ENCODE measurements at regions not wholly inside any gene's neighbourhood (a gene's known extent, or its start where the extent isn't known, plus 50 kb on each side); places are given as distances from the start of the nearest gene placed in this dataset.

- no peak for TF ChIP-seq ZBTB40 (IDR thresholded peaks at IDR 0.05; ENCODE audit: borderline replicate concordance)
- TF ChIP-seq RCOR1 (conservative IDR thresholded peaks at IDR 0.05; ENCODE audit: low read depth, low read length) = no peak
- TF ChIP-seq PAX8 (IDR thresholded peaks at IDR 0.05) = no peak
- TF ChIP-seq SREBF1 (IDR thresholded peaks at IDR 0.05; ENCODE audit: low read length) = no peak
- TF ChIP-seq HDAC6 (IDR thresholded peaks at IDR 0.05; ENCODE audit: unreplicated experiment) = no peak
- TF ChIP-seq SMAD5 (IDR thresholded peaks at IDR 0.05; ENCODE audit: low read depth) = no peak
Measured at GRCh38 chr5:91495699-91496098, 112.6 kb upstream of the ARRDC3 start (continued).

- Histone ChIP-seq H3K27ac (ENCODE audit: control insufficient read depth, insufficient read depth) (no peak overlapping the region), H3K9me3 (replicated peaks; ENCODE audit: control insufficient read depth, insufficient read depth, low read length) (no peaks in the 10 kb centered on the region), H3K36me3 (ENCODE audit: control insufficient read depth in 2 of 2, insufficient read depth in 2 of 2, low read length in 1 of 2) (no peaks in the 10 kb centered on the region), H3K9ac (ENCODE audit: control insufficient read depth, insufficient read depth, low read length) (no peak overlapping the region), H3K79me2 (ENCODE audit: control insufficient read depth, insufficient read depth, low read length) (no peaks in the 10 kb centered on the region), H3K4me1 (ENCODE audit: control insufficient read depth, insufficient read depth, low read length) (no peaks in the 10 kb centered on the region; the same call in 1 of the 2 replicates), H3K4me3 (no peak overlapping the region), H2AFZ (ENCODE audit: control insufficient read depth, low read depth, low read length) (no peak overlapping the region), H3K4me2 (ENCODE audit: control insufficient read depth, insufficient read depth) (no peak overlapping the region), H3K27me3 (replicated peaks in 1 of 2; ENCODE audit: control insufficient read depth in 2 of 2, insufficient read depth in 2 of 2, low read length in 1 of 2) (no peaks in the 10 kb centered on the region), H4K20me1 (ENCODE audit: control insufficient read depth, insufficient read depth) (no peaks in the 10 kb centered on the region)
- TF ChIP-seq PAX8 (IDR thresholded peaks at IDR 0.05) (no peak), ATF2 (IDR thresholded peaks at IDR 0.05; ENCODE audit: low read length) (no peak)
- CTCF ChIA-PET = interaction anchor here (0.6 to 2.0 kb wide), 3 partner anchors 110 to 1389 kb away, joined by 3 to 5 read pairs (median 5); no protein-coding TSS in a partner anchor
- BruUV-seq (replicated peaks) = no TSS peak
- WGBS (ENCODE audit: insufficient coverage, insufficient replicate concordance, low lambda C conversion rate, missing lambda C conversion rate) = 39% methylated on average over 4 of the region's 4 CpGs
- intact Hi-C loops (cut with micrococcal nuclease; ENCODE audit: unreplicated experiment) = no loop called here
- ATAC-seq = no peak
- FAIRE-seq = no peak
- in situ Hi-C loops (cut with MboI) = no loop called here
- RAD21 ChIA-PET (ENCODE audit: unreplicated experiment) = interaction anchor here (1.4 kb wide), 1 partner anchor 75 kb away, joined by 4 read pairs; no protein-coding TSS in a partner anchor
- POLR2A ChIA-PET = no interaction called here
- SMC1A ChIA-PET (ENCODE audit: uncharacterized antibody, unreplicated experiment) = interaction anchor here (1.4 kb wide), 1 partner anchor 276 kb away, joined by 3 read pairs; no protein-coding TSS in a partner anchor
- no peak for DNase-seq (ENCODE audit: low read depth, low spot score)
Measured at GRCh38 chr5:91494447-91494996, 111.4 kb upstream of the ARRDC3 start.

Data from GM12878 (cell line).